ENCODE measurements at regions not wholly inside any gene's neighbourhood (a gene's known extent, or its start where the extent isn't known, plus 50 kb on each side); places are given as distances from the start of the nearest gene placed in this dataset.

DNA sequence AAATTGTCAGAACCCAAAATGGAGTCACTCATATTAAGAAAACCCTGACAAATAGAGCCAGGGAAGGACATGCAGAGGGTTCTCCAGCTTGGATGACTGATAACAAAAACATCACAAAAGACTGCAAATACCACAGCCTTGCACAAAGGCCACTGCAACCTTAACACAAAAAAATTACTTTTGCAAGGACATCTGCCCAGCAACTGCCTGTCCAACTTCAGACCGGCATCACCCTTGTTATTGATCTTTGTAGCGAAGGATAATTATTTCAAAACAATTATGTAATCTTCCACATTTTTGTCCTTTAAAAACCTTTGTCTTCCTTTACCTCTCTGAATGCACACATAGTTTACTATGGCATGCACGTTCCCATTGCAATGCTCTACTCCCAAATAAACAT is 100.6 kb upstream of the TBX3 start (continued):
- TF ChIP-seq, protein P1, sequence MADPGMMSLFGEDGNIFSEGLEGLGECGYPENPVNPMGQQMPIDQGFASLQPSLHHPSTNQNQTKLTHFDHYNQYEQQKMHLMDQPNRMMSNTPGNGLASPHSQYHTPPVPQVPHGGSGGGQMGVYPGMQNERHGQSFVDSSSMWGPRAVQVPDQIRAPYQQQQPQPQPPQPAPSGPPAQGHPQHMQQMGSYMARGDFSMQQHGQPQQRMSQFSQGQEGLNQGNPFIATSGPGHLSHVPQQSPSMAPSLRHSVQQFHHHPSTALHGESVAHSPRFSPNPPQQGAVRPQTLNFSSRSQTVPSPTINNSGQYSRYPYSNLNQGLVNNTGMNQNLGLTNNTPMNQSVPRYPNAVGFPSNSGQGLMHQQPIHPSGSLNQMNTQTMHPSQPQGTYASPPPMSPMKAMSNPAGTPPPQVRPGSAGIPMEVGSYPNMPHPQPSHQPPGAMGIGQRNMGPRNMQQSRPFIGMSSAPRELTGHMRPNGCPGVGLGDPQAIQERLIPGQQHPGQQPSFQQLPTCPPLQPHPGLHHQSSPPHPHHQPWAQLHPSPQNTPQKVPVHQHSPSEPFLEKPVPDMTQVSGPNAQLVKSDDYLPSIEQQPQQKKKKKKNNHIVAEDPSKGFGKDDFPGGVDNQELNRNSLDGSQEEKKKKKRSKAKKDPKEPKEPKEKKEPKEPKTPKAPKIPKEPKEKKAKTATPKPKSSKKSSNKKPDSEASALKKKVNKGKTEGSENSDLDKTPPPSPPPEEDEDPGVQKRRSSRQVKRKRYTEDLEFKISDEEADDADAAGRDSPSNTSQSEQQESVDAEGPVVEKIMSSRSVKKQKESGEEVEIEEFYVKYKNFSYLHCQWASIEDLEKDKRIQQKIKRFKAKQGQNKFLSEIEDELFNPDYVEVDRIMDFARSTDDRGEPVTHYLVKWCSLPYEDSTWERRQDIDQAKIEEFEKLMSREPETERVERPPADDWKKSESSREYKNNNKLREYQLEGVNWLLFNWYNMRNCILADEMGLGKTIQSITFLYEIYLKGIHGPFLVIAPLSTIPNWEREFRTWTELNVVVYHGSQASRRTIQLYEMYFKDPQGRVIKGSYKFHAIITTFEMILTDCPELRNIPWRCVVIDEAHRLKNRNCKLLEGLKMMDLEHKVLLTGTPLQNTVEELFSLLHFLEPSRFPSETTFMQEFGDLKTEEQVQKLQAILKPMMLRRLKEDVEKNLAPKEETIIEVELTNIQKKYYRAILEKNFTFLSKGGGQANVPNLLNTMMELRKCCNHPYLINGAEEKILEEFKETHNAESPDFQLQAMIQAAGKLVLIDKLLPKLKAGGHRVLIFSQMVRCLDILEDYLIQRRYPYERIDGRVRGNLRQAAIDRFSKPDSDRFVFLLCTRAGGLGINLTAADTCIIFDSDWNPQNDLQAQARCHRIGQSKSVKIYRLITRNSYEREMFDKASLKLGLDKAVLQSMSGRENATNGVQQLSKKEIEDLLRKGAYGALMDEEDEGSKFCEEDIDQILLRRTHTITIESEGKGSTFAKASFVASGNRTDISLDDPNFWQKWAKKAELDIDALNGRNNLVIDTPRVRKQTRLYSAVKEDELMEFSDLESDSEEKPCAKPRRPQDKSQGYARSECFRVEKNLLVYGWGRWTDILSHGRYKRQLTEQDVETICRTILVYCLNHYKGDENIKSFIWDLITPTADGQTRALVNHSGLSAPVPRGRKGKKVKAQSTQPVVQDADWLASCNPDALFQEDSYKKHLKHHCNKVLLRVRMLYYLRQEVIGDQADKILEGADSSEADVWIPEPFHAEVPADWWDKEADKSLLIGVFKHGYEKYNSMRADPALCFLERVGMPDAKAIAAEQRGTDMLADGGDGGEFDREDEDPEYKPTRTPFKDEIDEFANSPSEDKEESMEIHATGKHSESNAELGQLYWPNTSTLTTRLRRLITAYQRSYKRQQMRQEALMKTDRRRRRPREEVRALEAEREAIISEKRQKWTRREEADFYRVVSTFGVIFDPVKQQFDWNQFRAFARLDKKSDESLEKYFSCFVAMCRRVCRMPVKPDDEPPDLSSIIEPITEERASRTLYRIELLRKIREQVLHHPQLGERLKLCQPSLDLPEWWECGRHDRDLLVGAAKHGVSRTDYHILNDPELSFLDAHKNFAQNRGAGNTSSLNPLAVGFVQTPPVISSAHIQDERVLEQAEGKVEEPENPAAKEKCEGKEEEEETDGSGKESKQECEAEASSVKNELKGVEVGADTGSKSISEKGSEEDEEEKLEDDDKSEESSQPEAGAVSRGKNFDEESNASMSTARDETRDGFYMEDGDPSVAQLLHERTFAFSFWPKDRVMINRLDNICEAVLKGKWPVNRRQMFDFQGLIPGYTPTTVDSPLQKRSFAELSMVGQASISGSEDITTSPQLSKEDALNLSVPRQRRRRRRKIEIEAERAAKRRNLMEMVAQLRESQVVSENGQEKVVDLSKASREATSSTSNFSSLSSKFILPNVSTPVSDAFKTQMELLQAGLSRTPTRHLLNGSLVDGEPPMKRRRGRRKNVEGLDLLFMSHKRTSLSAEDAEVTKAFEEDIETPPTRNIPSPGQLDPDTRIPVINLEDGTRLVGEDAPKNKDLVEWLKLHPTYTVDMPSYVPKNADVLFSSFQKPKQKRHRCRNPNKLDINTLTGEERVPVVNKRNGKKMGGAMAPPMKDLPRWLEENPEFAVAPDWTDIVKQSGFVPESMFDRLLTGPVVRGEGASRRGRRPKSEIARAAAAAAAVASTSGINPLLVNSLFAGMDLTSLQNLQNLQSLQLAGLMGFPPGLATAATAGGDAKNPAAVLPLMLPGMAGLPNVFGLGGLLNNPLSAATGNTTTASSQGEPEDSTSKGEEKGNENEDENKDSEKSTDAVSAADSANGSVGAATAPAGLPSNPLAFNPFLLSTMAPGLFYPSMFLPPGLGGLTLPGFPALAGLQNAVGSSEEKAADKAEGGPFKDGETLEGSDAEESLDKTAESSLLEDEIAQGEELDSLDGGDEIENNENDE (IDR thresholded peaks at IDR 0.05; ENCODE audit: insufficient replicate concordance, low read length) = no peak
- TF ChIP-seq GTF2F1 (IDR thresholded peaks at IDR 0.05; ENCODE audit: borderline replicate concordance, low read depth, low read length) (no peak), SIN3A (conservative IDR thresholded peaks at IDR 0.05 in 1 of 2, IDR thresholded peaks at IDR 0.05 in 1 of 2; ENCODE audit: low read depth in 1 of 2, low read length in 2 of 2) (no peak), TAF1 (IDR thresholded peaks at IDR 0.05; ENCODE audit: low read depth, low read length) (no peak)
- TF ChIP-seq, protein P2, sequence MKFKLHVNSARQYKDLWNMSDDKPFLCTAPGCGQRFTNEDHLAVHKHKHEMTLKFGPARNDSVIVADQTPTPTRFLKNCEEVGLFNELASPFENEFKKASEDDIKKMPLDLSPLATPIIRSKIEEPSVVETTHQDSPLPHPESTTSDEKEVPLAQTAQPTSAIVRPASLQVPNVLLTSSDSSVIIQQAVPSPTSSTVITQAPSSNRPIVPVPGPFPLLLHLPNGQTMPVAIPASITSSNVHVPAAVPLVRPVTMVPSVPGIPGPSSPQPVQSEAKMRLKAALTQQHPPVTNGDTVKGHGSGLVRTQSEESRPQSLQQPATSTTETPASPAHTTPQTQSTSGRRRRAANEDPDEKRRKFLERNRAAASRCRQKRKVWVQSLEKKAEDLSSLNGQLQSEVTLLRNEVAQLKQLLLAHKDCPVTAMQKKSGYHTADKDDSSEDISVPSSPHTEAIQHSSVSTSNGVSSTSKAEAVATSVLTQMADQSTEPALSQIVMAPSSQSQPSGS (IDR thresholded peaks at IDR 0.05; ENCODE audit: low read length) = no peak

Data from H1 (cell line).